SU-DHL-6 (cell line): ENCODE measurements at regions not wholly inside any gene's neighbourhood (a gene's known extent, or its start where the extent isn't known, plus 50 kb on each side); places are given as distances from the start of the nearest gene placed in this dataset.

ENCODE experiments used
- H2AFZ ChIP-seq: fragments of 200-600 bp; sonication (generic); 2 replicates; pipeline ENCODE4 v1.6.1; 2014; ENCODE audit warnings: low read depth, mild to moderate bottlenecking, moderate library complexity, mixed read lengths, antibody characterized with exemption, low read length; ENCODE audit not compliant: severe bottlenecking
- H3F3A ChIP-seq: fragments of 200-600 bp; shearing (Covaris generic); 2 replicates; pipeline ENCODE4 v1.6.0; 2016; ENCODE audit warnings: antibody characterized with exemption, mild to moderate bottlenecking; ENCODE audit not compliant: insufficient read depth
- H3K27ac ChIP-seq: fragments of 200-600 bp; sonication (generic); 2 replicates; pipeline ENCODE4 v1.5.1; 2016; ENCODE audit warnings: low read depth, mild to moderate bottlenecking, low read length, moderate library complexity, mixed read lengths
- H3K27me3 ChIP-seq: fragments of 200-600 bp; sonication (generic), shearing (Covaris generic); 2 replicates; pipeline ENCODE4 v1.6.0; 2014; ENCODE audit warnings: mild to moderate bottlenecking, low read length
- H3K36me3 ChIP-seq: fragments of 200-600 bp; sonication (generic); 2 replicates; pipeline ENCODE4 v1.6.1; 2014; ENCODE audit warnings: mild to moderate bottlenecking, low read length, mixed read lengths
- H3K4me2 ChIP-seq: fragments of 300-600, 200-600 bp; shearing (Covaris generic), sonication (generic); 2 replicates; pipeline ENCODE4 v1.6.0; 2014; ENCODE audit warnings: low read length, low read depth, mild to moderate bottlenecking; ENCODE audit not compliant: poor library complexity, severe bottlenecking
- H3K4me3 ChIP-seq: fragments of 200-600 bp; sonication (generic); 2 replicates; pipeline ENCODE4 v1.5.1; 2014; ENCODE audit warnings: antibody characterized with exemption, low read length, mild to moderate bottlenecking, mixed read lengths; ENCODE audit not compliant: insufficient read depth, poor library complexity, severe bottlenecking
- H3K79me2 ChIP-seq: fragments of 200-600 bp; sonication (generic); 2 replicates; pipeline ENCODE4 v1.6.1; 2014; ENCODE audit warnings: mild to moderate bottlenecking, low read length, moderate library complexity; ENCODE audit not compliant: insufficient read depth
- H3K9ac ChIP-seq: fragments of 200-600 bp; sonication (generic); 2 replicates; pipeline ENCODE4 v1.7.0; 2014; ENCODE audit warnings: mild to moderate bottlenecking, low read length
- H3K9me2 ChIP-seq: fragments of 200-600 bp; sonication (generic); replicated peaks from 2 replicates; pipeline ENCODE4 v1.6.1; 2014; ENCODE audit warnings: low read length; ENCODE audit not compliant: insufficient read depth
- H3K9me3 ChIP-seq: fragments of 200-600 bp; sonication (generic); 2 replicates; pipeline ENCODE4 v1.6.1; 2014; ENCODE audit warnings: low read length, mixed read lengths; ENCODE audit not compliant: insufficient read depth
- H4K20me1 ChIP-seq: fragments of 200-600 bp; sonication (generic); 2 replicates; pipeline ENCODE4 v1.6.1; 2014; ENCODE audit warnings: low read depth, mild to moderate bottlenecking, antibody characterized with exemption, low read length, moderate library complexity, mixed read lengths
- CTCF ChIP-seq: fragments of 200-600 bp; sonication (generic); IDR thresholded peaks from one replicate; pipeline ENCODE4 v1.5.1; 2017; ENCODE audit warnings: antibody characterized with exemption, mild to moderate bottlenecking, low read length, moderate library complexity; ENCODE audit not compliant: insufficient read depth, poor library complexity, severe bottlenecking
- EZH2phosphoT487 ChIP-seq: fragments of 200-600 bp; sonication (generic), shearing (Covaris generic); conservative IDR thresholded peaks from 2 replicates; pipeline ENCODE4 v1.6.1; 2018; ENCODE audit warnings: mild to moderate bottlenecking, antibody characterized with exemption, low read length, moderate library complexity, mixed read lengths

GRCh38 chr12:20040184-20040583 is 328.2 kb upstream of the PDE3A start:
- H3K4me2 ChIP-seq: no peak overlapping the region
- H3K36me3 ChIP-seq: no peaks in the 10 kb centered on the region
- H4K20me1 ChIP-seq: no peaks in the 10 kb centered on the region
- no peaks in the 10 kb centered on the region for H3K9me2 ChIP-seq
- no peaks in the 10 kb centered on the region for H3K27me3 ChIP-seq
- no peak overlapping the region for H3K27ac ChIP-seq
- H3F3A ChIP-seq: no peaks in the 10 kb centered on the region
- H3K4me3 ChIP-seq: no peak overlapping the region
- no peak overlapping the region for H3K9ac ChIP-seq
- TF ChIP-seq CTCF: no peak
- TF ChIP-seq EZH2phosphoT487: no peak
- H3K79me2 ChIP-seq: no peaks in the 10 kb centered on the region
- no peak overlapping the region for H2AFZ ChIP-seq
- no peaks in the 10 kb centered on the region for H3K9me3 ChIP-seq

- no peaks in the 10 kb centered on the region for H3K9me3 ChIP-seq
- TF ChIP-seq EZH2phosphoT487 (no peak), CTCF (no peak)
- no peaks in the 10 kb centered on the region for H3K36me3 ChIP-seq
- no peak overlapping the region for H2AFZ ChIP-seq
- H3K27me3 ChIP-seq: no peaks in the 10 kb centered on the region
- no peaks in the 10 kb centered on the region for H3K79me2 ChIP-seq
- no peak overlapping the region for H3K4me3 ChIP-seq
- no peak overlapping the region for H3K4me2 ChIP-seq
- H3K9ac ChIP-seq: no peak overlapping the region
- H3F3A ChIP-seq: no peaks in the 10 kb centered on the region
- H3K27ac ChIP-seq: no peak overlapping the region
- no peaks in the 10 kb centered on the region for H3K9me2 ChIP-seq
- no peaks in the 10 kb centered on the region for H4K20me1 ChIP-seq
Observed at GRCh38 chr12:20040831-20041230, 327.5 kb upstream of the PDE3A start.

- no peak overlapping the region for H3K27ac ChIP-seq
- no peaks in the 10 kb centered on the region for H3K36me3 ChIP-seq
- no peak overlapping the region for H3K4me2 ChIP-seq
- H2AFZ ChIP-seq: no peak overlapping the region
- H3F3A ChIP-seq: no peaks in the 10 kb centered on the region
- H4K20me1 ChIP-seq: no peaks in the 10 kb centered on the region
- H3K79me2 ChIP-seq: no peaks in the 10 kb centered on the region
- no peak overlapping the region for H3K9ac ChIP-seq
- H3K9me3 ChIP-seq: no peaks in the 10 kb centered on the region
- H3K9me2 ChIP-seq: no peaks in the 10 kb centered on the region
- TF ChIP-seq EZH2phosphoT487: no peak
- TF ChIP-seq CTCF: no peak
- no peaks in the 10 kb centered on the region for H3K27me3 ChIP-seq
- H3K4me3 ChIP-seq: no peak overlapping the region
Observed at GRCh38 chr12:20044351-20044750, 324.0 kb upstream of the PDE3A start.

- Histone ChIP-seq H3K79me2 (no peaks in the 10 kb centered on the region), H3K9ac (no peak overlapping the region), H3K36me3 (no peaks in the 10 kb centered on the region), H3K27ac (no peak overlapping the region), H3K4me2 (no peak overlapping the region), H3K9me3 (no peaks in the 10 kb centered on the region), H3K9me2 (no peaks in the 10 kb centered on the region), H2AFZ (no peak overlapping the region), H3K4me3 (no peak overlapping the region), H3F3A (no peaks in the 10 kb centered on the region), H3K27me3 (no peaks in the 10 kb centered on the region), H4K20me1 (no peaks in the 10 kb centered on the region)
- TF ChIP-seq EZH2phosphoT487 (no peak), CTCF (no peak)
Observed at GRCh38 chr12:20044846-20045245, 323.5 kb upstream of the PDE3A start.
